Fibroblast of villous mesenchyme (primary cell): ENCODE measurements at regions not wholly inside any gene's neighbourhood (a gene's known extent, or its start where the extent isn't known, plus 50 kb on each side); places are given as distances from the start of the nearest gene placed in this dataset.

Experiments
- DNase-seq: peaks from one replicate; pipeline ENCODE4 v3.0.0-alpha.2; 2010; ENCODE audit warnings: low read depth
- H3K4me3 ChIP-seq: 2 replicates; pipeline ENCODE4 v1.5.1; 2011; ENCODE audit warnings: low read depth, mild to moderate bottlenecking, low read length
- TF ChIP-seq, protein P1 (sequence below): IDR thresholded peaks from 2 replicates; pipeline ENCODE4 v1.5.1; 2012; ENCODE audit warnings: low read depth, mild to moderate bottlenecking, low read length; ENCODE audit not compliant: insufficient read depth

- H3K4me3 ChIP-seq = no peak overlapping the region
- TF ChIP-seq, protein P1, sequence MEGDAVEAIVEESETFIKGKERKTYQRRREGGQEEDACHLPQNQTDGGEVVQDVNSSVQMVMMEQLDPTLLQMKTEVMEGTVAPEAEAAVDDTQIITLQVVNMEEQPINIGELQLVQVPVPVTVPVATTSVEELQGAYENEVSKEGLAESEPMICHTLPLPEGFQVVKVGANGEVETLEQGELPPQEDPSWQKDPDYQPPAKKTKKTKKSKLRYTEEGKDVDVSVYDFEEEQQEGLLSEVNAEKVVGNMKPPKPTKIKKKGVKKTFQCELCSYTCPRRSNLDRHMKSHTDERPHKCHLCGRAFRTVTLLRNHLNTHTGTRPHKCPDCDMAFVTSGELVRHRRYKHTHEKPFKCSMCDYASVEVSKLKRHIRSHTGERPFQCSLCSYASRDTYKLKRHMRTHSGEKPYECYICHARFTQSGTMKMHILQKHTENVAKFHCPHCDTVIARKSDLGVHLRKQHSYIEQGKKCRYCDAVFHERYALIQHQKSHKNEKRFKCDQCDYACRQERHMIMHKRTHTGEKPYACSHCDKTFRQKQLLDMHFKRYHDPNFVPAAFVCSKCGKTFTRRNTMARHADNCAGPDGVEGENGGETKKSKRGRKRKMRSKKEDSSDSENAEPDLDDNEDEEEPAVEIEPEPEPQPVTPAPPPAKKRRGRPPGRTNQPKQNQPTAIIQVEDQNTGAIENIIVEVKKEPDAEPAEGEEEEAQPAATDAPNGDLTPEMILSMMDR = no peak
- DNase-seq = no peak
Measured at GRCh38 chr4:106481801-106482200, 113.2 kb upstream of the GIMD1 start.

GRCh38 chr4:106478152-106478551 is 109.6 kb upstream of the GIMD1 start:
- H3K4me3 ChIP-seq = no peak overlapping the region
- TF ChIP-seq, protein P1 = no peak
- no peak for DNase-seq

- no peak for DNase-seq
- H3K4me3 ChIP-seq = no peak overlapping the region
- TF ChIP-seq, protein P1 = no peak
Measured at GRCh38 chr4:106476741-106477140, 108.2 kb upstream of the GIMD1 start.

DNA sequence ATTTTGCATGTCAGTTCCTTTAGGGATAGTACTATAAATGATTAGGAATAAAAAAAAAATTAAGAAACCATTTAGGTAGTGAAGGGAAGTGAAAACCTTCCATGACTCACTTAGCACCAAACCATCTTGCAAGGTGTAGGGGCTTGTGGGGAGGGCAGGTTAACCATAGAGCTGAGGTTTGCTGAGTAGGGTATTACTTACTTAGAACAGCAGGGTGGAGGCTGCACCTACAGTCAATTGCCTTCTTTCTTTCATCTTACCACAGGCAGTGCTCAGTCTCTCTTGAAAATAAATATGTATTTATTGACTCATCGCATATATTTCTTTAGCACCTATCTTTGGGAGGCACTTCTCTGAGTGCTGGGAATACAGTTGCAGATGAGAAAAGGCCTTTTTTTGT is 104.9 kb upstream of the GIMD1 start:
- TF ChIP-seq, protein P1 = no peak
- DNase-seq = no peak
- H3K4me3 ChIP-seq = no peak overlapping the region

DNA sequence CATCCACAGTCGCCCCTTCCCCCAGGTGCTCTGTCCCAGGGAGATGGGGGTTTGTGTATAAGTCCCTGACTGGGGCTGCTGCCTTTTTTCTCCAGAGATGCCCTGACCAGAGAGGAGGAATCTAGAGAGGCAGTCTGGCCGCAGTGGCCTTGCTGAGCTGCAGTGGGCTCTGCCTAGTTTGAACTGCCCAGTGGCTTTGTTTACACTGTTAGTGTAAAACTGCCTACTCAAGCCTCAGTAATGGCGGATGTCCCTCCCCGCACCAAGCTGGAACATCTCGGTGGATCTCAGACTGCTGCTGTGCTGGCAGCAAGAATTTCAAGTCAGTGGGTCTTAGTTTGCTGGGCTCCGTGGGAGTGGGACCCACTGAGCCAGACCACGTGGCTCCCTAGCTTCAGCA is 102.6 kb upstream of the GIMD1 start:
- H3K4me3 ChIP-seq = no peak overlapping the region
- TF ChIP-seq, protein P1 = no peak
- DNase-seq = no peak

DNA sequence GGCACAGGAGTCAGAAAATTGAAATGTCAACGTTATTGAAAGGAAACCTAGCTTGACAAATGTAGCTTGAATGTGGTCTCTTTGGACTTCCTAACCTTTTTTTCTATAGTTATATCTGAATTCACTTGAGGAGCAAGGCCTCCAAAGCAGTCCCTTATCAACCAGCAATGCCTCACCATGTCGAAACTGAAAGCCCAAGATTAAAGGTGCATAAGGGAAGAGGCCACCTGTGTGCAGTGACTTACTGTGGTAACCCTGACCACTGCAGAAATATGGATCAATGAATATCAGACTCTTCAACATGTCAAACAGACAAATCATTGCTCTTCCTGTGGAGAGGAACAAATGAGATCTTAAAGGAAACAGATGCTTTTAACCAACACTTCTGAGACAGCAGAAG is 95.0 kb upstream of the GIMD1 start:
- TF ChIP-seq, protein P1 = no peak
- H3K4me3 ChIP-seq = no peak overlapping the region
- DNase-seq = no peak

- no peak overlapping the region for H3K4me3 ChIP-seq
- no peak for DNase-seq
- TF ChIP-seq, protein P1 = no peak
Measured at GRCh38 chr4:106454581-106454980, 86.0 kb upstream of the GIMD1 start.
